AG09309 (cell line): ENCODE measurements at regions not wholly inside any gene's neighbourhood (a gene's known extent, or its start where the extent isn't known, plus 50 kb on each side); places are given as distances from the start of the nearest gene placed in this dataset.

Experiments
- DNase-seq: peaks from one replicate; pipeline ENCODE4 v3.0.0-alpha.2; 2010; ENCODE audit warnings: low read depth
- H3K4me3 ChIP-seq: 2 replicates; pipeline ENCODE4 v1.5.1; 2011; ENCODE audit warnings: mild to moderate bottlenecking, low read depth, low read length, moderate library complexity; ENCODE audit not compliant: control insufficient read depth
- CTCF ChIP-seq: IDR thresholded peaks from 2 replicates; pipeline ENCODE4 v1.5.1; 2011; ENCODE audit warnings: mild to moderate bottlenecking, low read depth, low read length, inconsistent platforms; ENCODE audit not compliant: insufficient read depth, control insufficient read depth; ENCODE audit errors: missing control alignments

DNA sequence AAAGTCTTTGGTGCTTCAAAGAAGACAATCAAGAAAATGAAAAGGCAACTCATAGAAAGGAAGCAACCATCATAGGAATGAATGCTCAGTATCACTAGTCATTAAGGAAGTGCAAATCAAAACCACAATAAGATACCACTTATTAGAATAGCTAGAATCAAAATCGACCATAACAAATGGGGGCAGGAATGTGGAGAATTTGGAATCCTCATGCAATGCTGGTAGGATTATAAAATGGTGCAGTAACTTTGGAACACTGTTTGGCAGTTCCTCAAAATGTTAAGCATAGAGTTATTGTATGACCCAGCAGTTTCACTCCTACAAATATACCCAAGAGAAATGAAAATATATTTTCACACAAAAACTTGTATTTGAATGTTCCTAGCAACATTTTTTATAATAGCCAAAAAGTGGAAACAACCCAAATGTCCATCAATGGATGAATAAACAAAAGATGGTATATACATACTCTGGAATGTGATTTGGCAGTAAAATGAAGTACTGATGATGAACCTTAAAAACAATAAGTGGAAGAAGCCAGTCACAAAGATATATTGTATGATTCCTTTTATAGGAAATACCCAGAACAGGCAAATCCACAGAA is 105.6 kb downstream of the MIS18A start:
- no peak for DNase-seq
- H3K4me3 ChIP-seq, result no peak overlapping the region
- TF ChIP-seq CTCF, result no peak

GRCh38 chr21:32172106-32172505 is 106.7 kb downstream of the MIS18A start:
- DNase-seq, result no peak
- TF ChIP-seq CTCF, result no peak
- H3K4me3 ChIP-seq, result no peak overlapping the region

DNA sequence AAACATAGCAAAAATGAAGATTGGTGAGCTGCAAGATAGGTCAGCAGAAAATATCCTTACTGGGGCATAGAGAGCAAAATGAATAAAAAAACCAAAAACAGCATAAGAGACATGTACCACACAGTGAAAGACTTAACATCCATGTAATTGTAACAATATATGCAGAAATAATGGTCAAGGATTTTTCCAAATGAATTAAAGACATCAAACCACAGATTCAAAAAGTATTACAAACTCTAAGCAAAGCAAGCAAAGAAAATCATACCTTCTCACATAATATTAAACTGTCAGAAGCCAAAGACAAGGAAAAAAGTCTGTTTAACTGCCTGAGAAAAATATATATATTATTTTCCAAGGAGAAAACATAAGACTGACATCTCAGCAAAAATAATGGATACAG is 111.3 kb downstream of the MIS18A start:
- no peak for DNase-seq
- no peak overlapping the region for H3K4me3 ChIP-seq
- TF ChIP-seq CTCF, result no peak

- no peak for TF ChIP-seq CTCF
- H3K4me3 ChIP-seq, result no peak overlapping the region
- DNase-seq, result no peak
These were observed 115.5 kb downstream of the MIS18A start for GRCh38 chr21:32163386-32163785.

DNA sequence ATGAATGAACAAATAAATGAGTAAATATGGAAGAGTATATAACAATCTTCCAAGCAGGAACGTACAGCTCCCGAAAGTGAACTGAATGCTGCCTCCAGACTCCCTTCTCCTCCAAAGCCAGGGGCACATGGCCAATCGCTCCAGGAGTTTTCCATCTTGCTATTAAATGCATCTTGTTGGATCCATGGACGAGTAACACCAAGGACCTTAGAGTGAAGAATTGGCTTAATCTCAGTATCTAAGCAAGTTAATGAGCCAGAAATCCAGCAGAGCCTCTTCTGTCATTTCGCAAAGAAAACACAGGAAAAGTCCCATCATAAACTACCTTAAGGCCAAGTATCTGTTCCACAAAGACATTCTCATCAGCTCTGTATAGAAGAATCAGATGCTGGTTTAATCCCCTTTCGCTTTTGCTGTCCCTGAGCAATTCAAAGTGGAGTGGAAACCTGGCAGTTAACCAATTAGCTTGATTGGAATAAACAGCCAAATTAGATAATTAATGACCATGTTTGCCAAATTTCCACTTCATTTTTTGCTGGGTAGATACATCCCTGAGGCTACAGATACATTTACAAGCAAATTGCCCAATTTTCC is 116.0 kb downstream of the MIS18A start:
- no peak overlapping the region for H3K4me3 ChIP-seq
- DNase-seq, result no peak
- no peak for TF ChIP-seq CTCF

- H3K4me3 ChIP-seq, result no peak overlapping the region
- TF ChIP-seq CTCF, result no peak
- DNase-seq, result no peak
These were observed 123.6 kb downstream of the MIS18A start for GRCh38 chr21:32155226-32155625.
